GM19455 (cell line): ENCODE measurements at regions not wholly inside any gene's neighbourhood (a gene's known extent, or its start where the extent isn't known, plus 50 kb on each side); places are given as distances from the start of the nearest gene placed in this dataset.

ENCODE experiments used
- ATAC-seq: cut with Tn5 transposase; IDR thresholded peaks from one replicate; pipeline ENCODE4 v1.9.1; 2021; ENCODE audit not compliant: unreplicated experiment

- no peak for ATAC-seq
These were observed 50.8 kb upstream of the NAV2 start for GRCh38 chr11:19661827-19662226.

GRCh38 chr11:19660076-19660475 is 52.6 kb upstream of the NAV2 start:
- ATAC-seq, result peak; percentile 100

- ATAC-seq, result no peak
These were observed 53.1 kb upstream of the NAV2 start for GRCh38 chr11:19659529-19659928.

- ATAC-seq, result no peak
These were observed 54.3 kb upstream of the NAV2 start for GRCh38 chr11:19658344-19658743.

GRCh38 chr11:19656140-19656541 is 56.5 kb upstream of the NAV2 start:
- ATAC-seq, result no peak

GRCh38 chr11:19652623-19653375 is 59.8 kb upstream of the NAV2 start:
- no peak for ATAC-seq

- ATAC-seq, result no peak
These were observed 61.0 kb upstream of the NAV2 start for GRCh38 chr11:19651653-19652052.

GRCh38 chr11:19651028-19651427 is 61.6 kb upstream of the NAV2 start:
- ATAC-seq, result no peak

- ATAC-seq, result no peak
These were observed 62.2 kb upstream of the NAV2 start for GRCh38 chr11:19650467-19650866.

- no peak for ATAC-seq
These were observed 62.9 kb upstream of the NAV2 start for GRCh38 chr11:19649751-19650150.

GRCh38 chr11:19648321-19648720 is 64.3 kb upstream of the NAV2 start:
- ATAC-seq, result no peak

GRCh38 chr11:19647816-19648215 is 64.8 kb upstream of the NAV2 start:
- ATAC-seq, result no peak

GRCh38 chr11:19646921-19647320 is 65.7 kb upstream of the NAV2 start:
- no peak for ATAC-seq

GRCh38 chr11:19646308-19646707 is 66.3 kb upstream of the NAV2 start:
- no peak for ATAC-seq

- ATAC-seq, result no peak
These were observed 68.3 kb upstream of the NAV2 start for GRCh38 chr11:19644316-19644715.

GRCh38 chr11:19642185-19643158 is 70.2 kb upstream of the NAV2 start:
- ATAC-seq, result no peak

- ATAC-seq, result no peak
These were observed 73.0 kb upstream of the NAV2 start for GRCh38 chr11:19639603-19640105.

- ATAC-seq, result no peak
These were observed 77.3 kb upstream of the NAV2 start for GRCh38 chr11:19635332-19635731.

GRCh38 chr11:19633276-19633675 is 79.4 kb upstream of the NAV2 start:
- no peak for ATAC-seq

GRCh38 chr11:19632499-19632834 is 80.2 kb upstream of the NAV2 start:
- ATAC-seq, result no peak

- no peak for ATAC-seq
These were observed 80.7 kb upstream of the NAV2 start for GRCh38 chr11:19631712-19632498.
